ENCODE measurements at regions not wholly inside any gene's neighbourhood (a gene's known extent, or its start where the extent isn't known, plus 50 kb on each side); places are given as distances from the start of the nearest gene placed in this dataset.
A peak's percentile ranks its signal among the peaks of the same experiment; 100 is the strongest.

- no peak for DNase-seq
Observed at GRCh38 chr3:107100137-107100536, 277.1 kb upstream of the CCDC54 start.

DNA sequence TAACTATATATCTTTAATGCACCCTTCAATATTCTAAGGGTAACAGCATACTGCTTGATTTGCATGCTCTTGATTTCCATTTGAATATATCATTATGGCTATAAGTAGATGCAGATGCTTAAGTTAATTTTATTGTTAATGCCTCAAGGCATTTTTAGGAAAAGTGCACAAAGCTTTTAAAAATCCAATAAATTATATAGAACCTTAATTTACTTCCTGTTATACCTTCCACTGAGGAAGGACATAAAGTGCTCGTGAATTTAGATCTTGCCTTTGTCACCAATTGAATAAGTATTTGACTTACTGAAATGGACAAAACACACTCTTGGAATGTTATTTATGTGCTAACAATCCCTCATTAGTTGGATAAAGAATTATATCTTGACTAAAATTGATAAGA, 276.7 kb upstream of the CCDC54 start:
- DNase-seq = no peak

- no peak for DNase-seq
Observed at GRCh38 chr3:107103786-107104185, 273.5 kb upstream of the CCDC54 start.

DNA sequence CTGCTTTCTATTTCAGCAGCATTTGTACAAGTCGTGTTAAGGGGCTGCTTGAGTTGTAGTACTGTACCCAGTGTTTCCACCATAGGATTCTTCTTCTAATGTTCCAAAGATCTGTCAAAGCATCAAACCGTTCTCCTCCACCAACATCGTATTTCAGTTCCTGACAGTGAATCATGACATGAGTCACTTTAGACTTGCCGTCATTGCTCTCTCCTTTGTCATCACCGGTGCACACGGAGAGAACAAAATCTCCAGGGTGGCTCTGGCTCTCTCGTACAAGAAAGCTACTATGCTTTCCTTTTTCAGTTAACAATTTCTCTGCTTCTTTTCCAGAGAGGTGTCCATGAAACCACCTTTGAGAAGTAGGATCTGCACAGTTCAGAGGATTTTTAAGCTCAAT, 270.9 kb upstream of the CCDC54 start:
- DNase-seq = no peak

DNA sequence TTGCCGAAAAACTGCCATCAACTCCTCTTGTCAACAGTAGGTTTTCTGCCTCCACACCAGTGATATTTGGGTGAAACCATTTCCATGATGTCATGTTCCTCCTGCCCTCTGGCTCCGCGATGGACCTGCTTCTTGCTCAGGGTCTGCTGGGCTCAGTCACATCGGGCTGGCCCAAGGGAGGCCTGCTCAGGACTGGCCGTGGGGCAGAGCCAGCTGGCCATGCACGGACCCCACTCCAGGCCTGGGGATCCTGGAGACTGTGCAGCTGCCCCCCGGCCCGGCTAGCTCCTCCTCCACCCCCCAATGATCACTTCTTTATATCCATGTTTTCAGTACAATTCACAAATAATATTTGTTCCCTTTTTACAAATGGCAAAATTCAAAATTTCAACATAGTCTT, 270.3 kb upstream of the CCDC54 start:
- DNase-seq = no peak

DNA sequence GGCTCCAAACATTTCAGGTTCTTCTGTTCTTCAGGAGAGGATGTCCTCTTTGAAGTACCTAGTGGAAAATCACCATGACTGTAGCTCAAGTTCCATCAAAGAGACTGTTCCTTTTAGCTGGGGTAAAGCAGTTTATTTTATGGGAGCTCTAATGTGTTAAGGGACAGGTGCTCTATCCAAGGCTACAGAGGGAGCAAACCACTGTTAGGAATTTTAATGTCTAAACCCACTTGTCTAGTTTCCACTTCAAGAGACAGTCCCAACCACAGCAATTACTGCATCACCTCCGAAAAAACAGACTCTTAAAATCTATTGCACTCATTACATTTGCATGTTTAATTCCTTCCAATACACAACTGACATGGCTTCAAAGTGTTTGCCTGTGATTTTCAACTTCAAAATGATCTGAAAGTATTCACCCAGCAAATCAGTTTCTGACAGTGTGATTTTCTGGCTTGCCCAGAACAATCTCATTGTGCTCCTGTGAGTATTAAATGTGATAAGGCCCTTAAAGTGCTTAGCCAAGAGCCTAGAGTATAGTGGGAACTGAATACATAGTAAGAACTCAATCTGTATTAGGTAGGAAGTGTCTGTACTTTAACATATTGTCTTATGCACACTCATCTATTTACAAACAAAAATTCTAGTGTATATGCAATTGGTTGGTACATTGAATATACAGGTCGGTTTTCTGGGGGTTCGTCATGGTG, 266.5 kb upstream of the CCDC54 start:
- DNase-seq = no peak

GRCh38 chr3:107111872-107112271, 265.4 kb upstream of the CCDC54 start:
- no peak for DNase-seq

- DNase-seq = no peak
Observed at GRCh38 chr3:107112356-107112755, 264.9 kb upstream of the CCDC54 start.

DNA sequence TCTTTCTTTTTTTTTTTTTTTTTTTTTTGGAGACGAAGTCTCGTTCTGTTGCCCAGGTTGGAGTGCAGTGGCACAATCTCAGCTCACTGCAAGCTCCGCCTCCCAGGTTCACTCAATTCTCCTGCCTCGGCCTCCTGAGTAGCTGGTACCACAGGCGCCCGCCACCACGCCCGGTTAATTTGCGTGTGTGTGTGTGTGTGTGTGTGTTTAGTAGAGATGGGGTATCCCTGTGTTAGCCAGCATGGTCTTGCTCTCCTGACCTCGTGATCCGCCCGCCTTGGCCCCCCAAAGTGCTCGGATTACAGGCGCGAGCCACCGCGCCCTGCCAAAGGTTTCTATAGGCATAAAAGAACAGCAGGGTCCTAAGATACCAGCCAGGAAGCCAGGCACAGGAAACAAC, 261.0 kb upstream of the CCDC54 start:
- no peak for DNase-seq

GRCh38 chr3:107117156-107117555, 260.1 kb upstream of the CCDC54 start:
- no peak for DNase-seq

DNA sequence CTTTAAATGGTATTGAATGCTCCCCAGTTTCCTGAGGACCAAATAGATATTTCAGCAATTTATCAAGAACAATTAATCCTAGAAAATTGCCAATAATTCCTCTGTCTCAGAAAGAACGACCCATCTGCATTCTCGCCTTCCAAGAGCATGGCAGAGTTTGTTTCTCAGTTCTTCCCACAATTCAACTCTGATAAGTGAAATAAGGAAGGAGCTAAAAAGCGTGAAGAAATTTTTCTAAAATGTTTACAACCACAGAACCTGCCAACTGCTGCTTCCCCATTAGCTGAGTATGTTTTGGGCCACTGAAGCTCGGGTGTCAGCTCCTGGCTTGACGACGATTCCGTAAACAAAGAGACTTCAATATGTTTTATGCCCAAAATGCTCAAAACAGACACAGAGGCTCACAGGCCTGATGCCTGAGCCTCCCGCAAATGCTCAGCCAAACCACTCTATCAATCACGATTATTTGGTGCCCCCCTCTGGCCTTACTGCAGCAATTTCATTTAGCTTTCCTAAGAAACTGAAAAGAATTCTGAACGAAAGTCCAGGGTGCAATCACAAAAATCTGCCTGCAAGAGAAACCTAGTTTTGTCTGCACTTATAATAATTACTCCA, 259.2 kb upstream of the CCDC54 start:
- peak; percentile 39 for DNase-seq

- no peak for DNase-seq
Observed at GRCh38 chr3:107124885-107125284, 252.4 kb upstream of the CCDC54 start.

DNA sequence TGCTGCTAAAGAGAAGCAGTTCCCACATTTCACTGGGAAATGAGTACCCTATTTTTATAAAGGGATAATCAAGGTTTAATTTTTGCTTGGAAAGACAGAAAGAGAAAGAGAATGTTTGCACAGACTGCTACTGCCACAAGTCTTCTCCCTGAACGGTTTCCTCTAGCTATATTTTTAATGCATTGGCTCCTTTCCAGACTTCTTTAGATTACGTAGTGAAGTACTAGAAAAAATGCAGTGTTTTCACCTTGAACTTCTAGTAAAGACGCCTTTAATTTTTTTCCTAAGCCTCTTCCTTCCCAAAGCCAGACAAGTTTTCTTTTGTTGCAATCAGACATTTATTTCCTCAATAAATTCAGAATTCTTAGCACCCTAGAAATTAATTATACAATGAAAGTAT, 248.3 kb upstream of the CCDC54 start:
- DNase-seq = no peak

DNA sequence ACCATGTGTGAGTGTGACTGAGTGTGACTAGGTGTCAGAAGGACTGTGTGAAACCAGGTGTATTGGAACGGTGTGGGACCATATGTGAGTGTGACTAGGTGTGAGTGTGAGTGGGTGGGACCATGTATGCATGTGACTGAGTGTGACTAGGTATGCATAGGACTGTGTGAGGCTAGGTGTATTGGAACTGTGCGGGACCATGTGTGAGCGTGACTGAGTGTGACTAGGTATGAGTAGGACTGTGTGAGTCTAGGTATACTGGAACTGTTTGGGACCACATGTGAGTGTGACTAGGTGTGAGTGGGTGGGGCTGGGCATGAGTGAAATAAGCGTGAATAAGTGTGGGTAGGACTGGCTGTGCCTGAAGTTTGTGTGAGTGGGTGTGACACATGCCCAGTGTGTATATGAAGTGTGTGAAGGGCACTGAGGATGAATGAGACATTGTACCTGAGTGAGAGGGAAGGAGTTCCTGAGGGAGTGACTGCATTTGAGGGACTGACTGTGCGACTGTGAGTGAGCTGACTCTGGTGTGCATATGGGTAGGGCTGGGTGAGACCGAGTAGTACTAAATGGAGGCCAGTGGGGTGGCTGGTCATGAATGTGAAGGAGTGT, 247.0 kb upstream of the CCDC54 start:
- no peak for DNase-seq

GRCh38 chr3:107132674-107133073, 244.6 kb upstream of the CCDC54 start:
- no peak for DNase-seq

GRCh38 chr3:107133891-107134290, 243.3 kb upstream of the CCDC54 start:
- DNase-seq = no peak

DNA sequence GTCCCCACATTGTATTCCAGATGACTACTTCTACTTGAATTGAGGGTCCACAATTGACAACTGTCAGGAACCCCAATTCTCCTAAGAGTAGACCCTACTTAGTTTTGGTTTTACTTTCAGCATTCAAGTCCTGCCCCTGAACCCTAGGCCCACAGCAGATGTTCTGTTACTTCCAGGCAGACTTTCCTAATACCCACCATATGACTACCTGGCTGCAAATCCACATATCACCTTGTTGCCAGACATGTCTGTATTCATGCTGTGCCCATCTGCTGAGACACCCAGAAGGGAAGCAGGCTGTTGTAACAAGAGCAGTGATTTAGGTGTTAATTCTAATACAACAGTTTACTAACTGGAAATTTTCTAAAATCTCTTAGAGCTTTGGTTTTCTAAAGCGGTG, 235.1 kb upstream of the CCDC54 start:
- no peak for DNase-seq

GRCh38 chr3:107142786-107143575, 234.3 kb upstream of the CCDC54 start:
- peak; percentile 19 for DNase-seq

- DNase-seq = no peak
Observed at GRCh38 chr3:107150675-107151074, 226.6 kb upstream of the CCDC54 start.

DNA sequence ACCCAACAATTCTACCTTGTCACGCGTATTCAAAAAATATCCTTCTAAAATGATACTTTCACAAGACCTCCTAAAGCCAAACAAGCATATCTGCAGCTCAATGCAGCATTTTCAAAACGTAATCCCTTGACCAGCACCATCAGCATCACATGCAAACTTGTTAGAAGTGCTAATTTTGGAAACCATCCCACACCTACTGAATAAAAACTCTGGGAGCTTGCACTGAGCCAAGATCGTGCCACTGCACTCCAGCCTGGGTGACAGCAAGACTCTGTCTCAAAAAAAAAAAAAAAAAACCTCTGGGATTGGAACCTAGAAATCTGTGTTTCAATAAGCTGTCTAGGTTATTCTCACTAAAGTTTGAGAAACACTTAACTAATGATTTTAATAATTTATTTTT, 223.3 kb upstream of the CCDC54 start:
- DNase-seq = no peak

GRCh38 chr3:107172411-107172810, 204.8 kb upstream of the CCDC54 start:
- DNase-seq = no peak

- DNase-seq = no peak
Observed at GRCh38 chr3:107184375-107184774, 192.9 kb upstream of the CCDC54 start.

GRCh38 chr3:107188262-107188661, 189.0 kb upstream of the CCDC54 start:
- no peak for DNase-seq

Measured in right kidney (tissue), 1 donor.